Cardiac fibroblast (primary cell): ENCODE measurements at regions not wholly inside any gene's neighbourhood (a gene's known extent, or its start where the extent isn't known, plus 50 kb on each side); places are given as distances from the start of the nearest gene placed in this dataset.

Source experiments
- DNase-seq, 2 donors: peaks; one replicate each; pipeline versions ENCODE4 v3.0.0 to v3.0.0-alpha.2; 2010; ENCODE audit warnings: low read depth in 2 of 2
- H3K4me3 ChIP-seq, 2 donors: replicated peaks in 1 of 2; 1 replicate in 1 of 2; 2 replicates in 1 of 2; pipeline ENCODE4 v1.5.1; 2011; ENCODE audit warnings: low read depth in 2 of 2, low read length in 2 of 2, mild to moderate bottlenecking in 2 of 2, moderate library complexity in 1 of 2
- CTCF ChIP-seq: IDR thresholded peaks from one replicate; pipeline ENCODE4 v1.5.1; 2011; ENCODE audit warnings: low read depth, mild to moderate bottlenecking, low read length, inconsistent platforms

- H3K4me3 ChIP-seq: no peak overlapping the region
- TF ChIP-seq CTCF: no peak
- peak in 1 of 2 donors; percentile 30 for DNase-seq
Observed at GRCh38 chr11:119493712-119494111, 70.7 kb upstream of the THY1 start.

- DNase-seq: peak; percentile 28 to 42
- no peak overlapping the region for H3K4me3 ChIP-seq
- TF ChIP-seq CTCF: peak; percentile 59
Observed at GRCh38 chr11:119491753-119492510, 69.0 kb upstream of the THY1 start.

- TF ChIP-seq CTCF: no peak
- H3K4me3 ChIP-seq: no peak overlapping the region
- DNase-seq: no peak
Observed at GRCh38 chr11:119490253-119491006, 67.5 kb upstream of the THY1 start.

GRCh38 chr11:119489087-119489486 is 66.1 kb upstream of the THY1 start:
- H3K4me3 ChIP-seq: no peak overlapping the region
- TF ChIP-seq CTCF: no peak
- no peak for DNase-seq

- no peak for TF ChIP-seq CTCF
- no peak overlapping the region for H3K4me3 ChIP-seq
- no peak for DNase-seq
Observed at GRCh38 chr11:119488256-119488995, 65.5 kb upstream of the THY1 start.

GRCh38 chr11:119486691-119487259 is 63.8 kb upstream of the THY1 start:
- DNase-seq: no peak
- no peak for TF ChIP-seq CTCF
- H3K4me3 ChIP-seq: no peak overlapping the region
